ENCODE measurements at regions not wholly inside any gene's neighbourhood (a gene's known extent, or its start where the extent isn't known, plus 50 kb on each side); places are given as distances from the start of the nearest gene placed in this dataset.
"Not testable (repeated sequence)": the region's sequence is repeated elsewhere in the genome, so short reads cannot be mapped to it uniquely, and the experiment has no call there.

DNA sequence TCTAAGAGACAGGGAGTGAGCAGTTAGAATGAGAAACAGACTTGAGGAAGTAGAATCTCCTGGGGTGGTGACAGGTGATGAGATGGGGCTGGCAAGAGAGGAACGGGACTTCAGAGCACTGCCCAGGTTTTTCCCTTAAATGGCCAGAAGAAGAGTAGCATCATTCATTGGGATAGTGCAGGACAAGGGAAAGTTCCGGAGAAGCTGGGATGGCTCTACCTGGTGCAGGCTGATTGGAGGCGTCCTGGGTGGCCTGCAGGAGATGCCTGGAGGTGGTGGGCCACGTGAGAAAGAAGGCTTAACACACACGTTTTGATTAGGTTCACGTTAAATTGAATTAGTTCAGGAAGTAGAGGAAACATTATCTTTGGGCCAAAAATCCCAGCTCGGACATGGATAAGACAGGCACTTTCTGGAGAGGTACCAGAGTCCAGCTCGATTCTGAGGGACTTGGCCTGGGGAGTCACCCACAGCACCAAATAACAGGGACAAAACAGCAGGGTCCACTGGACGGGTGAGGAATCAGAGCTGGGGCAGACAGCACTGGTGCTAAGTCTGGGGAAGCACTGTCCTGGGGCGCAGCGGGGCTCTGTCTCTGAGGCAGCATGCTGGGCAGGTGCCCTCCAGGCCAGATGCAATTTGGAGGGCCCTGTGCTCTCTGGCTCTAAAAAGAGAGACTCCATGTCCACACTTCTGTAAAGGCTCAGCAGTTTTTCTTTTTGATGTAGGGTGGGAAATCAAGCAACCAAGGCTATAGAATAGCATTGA lies 512.3 kb upstream of the RAB6C start:
- no peak for DNase-seq

DNA sequence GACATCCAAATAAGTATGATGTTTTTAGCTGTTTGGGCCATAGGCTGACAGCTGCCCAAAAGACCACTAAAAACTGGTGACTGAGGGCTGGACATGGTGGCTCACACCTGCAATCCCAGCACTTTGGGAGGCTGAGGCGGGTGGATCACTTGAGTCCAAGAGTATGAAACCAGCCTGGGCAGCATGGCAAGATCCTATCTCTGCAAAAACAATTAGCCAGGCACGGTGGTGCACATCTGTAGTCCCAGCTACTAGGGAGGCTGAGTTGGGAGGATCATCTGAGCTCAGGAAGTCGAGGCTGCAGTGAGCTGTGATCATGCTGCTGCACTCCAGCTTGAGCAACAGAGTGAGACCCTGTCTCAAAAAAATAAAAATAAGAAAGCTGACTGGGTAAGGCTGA lies 511.5 kb upstream of the RAB6C start:
- DNase-seq: no peak

DNA sequence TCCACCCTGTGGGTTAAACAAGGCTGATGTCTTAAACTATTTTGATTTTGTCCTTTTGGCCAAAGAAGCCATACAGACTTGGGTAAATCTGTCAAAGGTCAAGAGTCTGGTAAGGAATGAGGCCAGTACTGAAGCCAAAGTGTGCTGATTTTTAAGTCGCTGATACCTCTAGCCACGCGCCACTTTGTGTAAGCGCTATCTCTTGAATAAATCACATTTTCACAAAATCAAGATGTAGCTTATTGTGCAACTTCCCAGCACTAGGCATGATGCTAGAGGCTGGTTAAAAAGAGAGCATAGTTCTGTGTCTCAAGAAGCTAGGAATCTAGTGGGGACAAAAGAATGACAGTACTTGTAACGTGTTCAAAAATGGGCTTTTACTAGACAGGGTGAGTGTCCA lies 510.6 kb upstream of the RAB6C start:
- DNase-seq: no peak

DNA sequence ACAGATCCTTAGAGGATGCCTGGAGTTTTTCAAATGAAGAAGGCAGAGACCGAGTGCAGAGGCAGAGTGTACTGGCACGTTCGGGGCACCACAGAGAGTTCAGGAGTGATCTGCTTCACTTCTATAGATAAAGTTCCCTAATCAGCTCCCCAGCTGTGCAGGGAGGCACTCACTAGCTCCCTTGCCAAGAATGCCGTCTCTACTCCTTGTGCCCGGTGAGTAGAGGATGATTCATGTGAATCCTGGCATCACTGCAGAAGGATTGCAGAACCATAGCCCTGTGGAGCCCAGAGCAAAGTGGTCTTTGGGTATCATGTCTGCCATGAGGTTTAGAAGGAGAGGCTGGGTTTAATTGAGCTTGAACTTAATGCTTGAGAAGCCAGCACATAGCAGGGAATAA lies 510.1 kb upstream of the RAB6C start:
- DNase-seq: no peak

DNA sequence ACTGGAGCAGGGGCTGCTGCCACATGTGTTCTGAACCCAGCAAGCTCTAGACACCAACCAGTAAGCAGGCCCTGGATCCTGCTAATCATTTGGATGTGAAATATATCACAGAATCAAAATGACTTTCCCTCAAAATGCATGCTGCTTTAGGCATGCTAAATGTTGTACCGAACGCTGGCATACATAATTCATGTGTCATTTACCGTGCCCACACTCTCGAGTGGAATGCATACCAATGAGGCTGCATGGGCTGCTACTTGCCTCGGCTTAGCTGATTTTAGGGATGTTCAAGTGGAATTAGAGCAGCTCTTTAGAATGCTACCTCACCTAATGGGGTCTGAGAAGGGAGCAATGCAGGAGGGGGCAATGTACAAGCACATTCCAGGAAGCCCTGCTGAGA lies 509.6 kb upstream of the RAB6C start:
- no peak for DNase-seq

DNA sequence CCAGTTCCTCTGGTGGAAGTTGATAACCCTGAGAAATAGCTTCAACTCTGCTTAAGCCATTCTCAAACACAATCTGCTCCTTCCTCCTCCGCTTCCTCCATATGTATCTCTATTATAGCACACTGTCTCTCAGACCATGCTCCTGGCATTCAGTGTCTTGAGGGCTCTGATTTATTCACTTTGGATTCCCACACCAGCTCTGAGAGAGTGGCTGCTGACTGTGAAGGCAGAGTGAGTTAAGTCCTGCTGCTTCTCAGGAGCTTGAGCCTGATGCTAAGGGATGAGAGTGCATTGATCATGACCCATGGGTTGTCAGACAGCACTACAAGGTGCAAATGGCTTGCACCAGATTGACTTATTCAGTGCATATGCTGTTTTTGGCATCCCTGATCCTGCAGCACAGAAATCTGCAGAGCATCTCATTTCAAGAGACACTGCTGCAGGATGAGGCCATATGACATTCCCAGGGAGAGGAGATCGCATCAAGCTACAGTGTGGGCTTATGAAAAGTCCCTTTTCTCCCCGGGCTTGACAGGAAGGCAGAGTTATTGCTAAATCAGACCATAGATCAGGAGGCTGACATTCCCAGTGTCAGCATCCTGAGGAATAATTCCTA lies 500.5 kb upstream of the RAB6C start:
- no peak for DNase-seq

DNA sequence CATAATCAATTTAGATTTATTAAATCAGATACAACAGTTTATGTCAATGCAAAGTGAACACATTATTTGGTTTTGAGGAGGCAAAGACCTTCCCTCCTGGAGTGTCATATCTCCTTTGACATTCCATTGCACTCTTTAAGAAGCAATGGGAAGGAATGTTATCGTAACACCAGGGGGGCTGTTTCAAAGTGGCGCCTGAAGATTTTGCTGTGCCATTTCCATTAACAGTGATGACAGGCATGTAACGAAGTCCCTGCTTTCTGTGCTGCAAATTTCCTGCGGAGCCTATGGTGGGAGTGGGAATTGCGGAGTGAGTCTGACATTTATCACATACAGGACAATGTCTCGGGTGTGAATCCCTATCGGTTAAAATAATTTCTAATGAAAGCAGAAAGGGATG lies 499.6 kb upstream of the RAB6C start:
- no peak for DNase-seq

DNA sequence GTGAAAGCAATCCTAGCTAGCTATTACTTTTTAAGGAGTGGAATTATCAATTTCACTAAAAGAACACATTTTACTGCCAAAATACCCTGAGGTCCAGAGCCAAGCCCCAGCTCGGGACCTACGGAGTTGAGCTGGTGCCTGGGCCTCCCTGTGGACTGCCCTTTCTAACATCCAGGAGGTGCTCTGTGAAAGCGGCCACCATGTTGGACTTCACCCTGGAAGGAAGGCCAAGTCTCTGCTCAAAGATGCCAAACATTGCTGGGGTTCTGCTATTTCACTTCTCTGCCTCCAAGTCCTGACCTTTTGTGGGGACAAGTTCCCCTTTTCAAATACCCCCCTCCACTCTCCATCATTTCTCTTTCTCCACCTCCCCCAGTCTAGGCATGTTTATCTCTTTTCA lies 498.7 kb upstream of the RAB6C start:
- DNase-seq: no peak

DNA sequence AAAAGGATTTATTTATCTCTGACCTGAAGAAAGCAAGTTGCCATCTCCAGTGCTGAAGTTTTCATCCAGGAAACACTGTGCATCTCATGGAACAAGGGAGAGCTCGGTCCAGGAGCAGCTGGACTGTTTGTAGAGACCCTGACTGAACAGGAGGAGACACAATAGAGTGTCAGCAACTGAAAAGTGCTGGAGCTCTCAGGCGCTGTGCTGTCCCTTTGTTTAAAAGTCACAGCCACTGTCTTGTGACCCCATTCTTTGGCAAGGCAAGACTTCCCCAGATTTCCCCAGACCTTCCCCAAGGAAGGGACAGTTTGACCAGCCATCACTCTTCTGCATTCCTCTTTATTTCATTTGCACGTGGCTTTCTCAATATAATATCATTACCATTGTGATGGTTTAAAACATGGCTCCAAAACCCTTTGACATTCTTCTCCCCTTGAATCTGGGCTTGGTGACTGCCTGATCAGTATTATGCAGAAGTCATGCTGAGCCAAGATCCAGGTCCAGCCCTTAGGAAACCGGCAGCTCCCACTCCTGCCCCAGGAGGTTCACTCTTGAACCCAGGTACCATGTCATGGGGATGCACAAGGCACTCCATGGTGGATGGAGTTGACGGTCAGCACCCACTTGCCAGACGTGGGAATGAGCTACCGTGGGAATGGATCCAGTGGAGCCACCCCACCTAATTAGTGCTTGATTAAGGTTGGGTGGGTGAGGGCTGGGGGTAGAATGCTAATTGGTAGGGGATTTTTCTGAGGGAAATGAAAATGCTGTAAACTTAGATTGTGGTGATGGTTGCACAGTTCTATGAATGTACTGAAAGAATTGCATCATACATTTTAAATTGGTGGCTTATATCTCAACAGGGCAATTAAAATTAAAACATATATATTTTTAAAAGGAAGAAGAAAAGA lies 497.9 kb upstream of the RAB6C start:
- DNase-seq: no peak

DNA sequence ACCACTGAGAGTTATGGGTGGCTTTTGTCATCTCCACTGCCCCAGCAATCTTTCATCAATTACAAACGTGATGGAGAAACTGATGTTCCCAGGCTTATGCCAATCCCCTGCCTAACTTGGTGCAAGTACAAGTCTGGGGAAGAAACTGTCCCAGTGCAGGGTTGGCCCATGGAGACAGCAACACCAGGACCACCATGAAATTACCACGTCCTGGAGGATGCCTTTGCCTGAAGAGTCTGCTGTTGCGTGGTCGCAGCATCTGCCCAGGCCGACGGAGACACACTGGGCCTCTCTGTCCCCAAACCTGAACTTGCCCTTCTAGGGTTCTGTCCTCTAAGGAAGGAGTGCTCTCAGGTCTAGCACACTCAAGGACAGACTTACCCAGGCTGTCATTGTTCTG lies 496.8 kb upstream of the RAB6C start:
- DNase-seq: no peak

DNA sequence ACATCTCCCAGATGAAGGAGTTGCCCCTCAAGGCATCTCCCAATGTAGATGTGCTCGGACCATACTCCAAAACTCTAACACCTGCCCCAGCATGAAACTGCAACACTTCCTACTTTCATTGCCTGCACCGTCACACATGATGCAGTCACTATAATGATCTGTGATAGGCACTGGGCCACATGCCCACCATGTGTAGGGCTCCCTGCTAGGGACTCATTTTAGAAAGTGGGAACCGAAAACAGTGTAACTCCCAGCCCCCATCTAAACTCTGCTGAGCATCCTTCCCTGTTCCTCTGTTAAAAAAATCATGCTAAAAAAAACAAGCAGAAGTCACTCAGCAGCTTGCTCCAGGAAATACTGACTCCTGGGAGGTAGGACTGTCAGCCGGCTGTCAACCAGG lies 496.1 kb upstream of the RAB6C start:
- no peak for DNase-seq

DNA sequence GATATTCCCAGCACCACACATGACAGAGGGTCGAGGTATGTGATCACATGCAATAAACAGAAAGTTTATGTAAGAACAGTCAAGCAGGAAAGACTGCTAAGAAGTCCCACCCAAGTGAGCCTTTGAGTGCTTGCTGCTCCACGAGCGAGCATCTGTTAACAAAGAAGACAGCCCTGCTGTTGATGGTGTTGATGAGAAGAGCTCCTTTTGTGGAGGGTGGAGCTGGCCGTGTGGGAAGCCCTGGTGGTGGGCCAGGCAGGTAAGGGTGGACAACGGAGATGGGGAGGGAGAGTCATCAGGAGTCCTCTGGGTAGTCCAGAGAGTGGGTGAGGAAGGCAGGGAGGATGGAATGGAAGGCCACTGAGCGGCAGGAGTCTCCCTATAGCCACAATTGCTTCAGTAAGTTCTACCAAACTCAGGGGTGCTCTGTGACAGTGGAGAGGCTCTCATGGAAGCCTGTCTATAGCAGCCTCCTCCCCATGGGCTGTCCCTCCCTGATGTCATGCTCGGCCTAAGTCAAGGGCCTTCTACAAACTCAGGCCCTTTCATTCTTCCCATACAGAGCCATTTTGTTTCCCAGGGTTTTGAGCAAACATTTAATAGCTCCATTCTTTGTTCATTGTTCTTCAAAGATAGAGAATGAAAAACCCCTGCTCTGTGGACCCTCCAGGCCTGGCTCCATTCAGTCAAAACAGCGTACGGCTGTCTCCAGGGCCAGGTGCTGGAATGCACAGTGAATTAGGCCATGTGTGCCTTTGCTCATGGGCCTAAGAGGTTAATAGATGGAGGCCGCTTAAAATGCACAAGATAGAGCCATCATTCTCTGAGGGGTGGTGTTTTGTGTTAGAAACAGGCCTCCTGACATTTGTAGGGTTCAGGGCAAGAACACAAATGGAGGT lies 494.2 kb upstream of the RAB6C start:
- DNase-seq: no peak

DNA sequence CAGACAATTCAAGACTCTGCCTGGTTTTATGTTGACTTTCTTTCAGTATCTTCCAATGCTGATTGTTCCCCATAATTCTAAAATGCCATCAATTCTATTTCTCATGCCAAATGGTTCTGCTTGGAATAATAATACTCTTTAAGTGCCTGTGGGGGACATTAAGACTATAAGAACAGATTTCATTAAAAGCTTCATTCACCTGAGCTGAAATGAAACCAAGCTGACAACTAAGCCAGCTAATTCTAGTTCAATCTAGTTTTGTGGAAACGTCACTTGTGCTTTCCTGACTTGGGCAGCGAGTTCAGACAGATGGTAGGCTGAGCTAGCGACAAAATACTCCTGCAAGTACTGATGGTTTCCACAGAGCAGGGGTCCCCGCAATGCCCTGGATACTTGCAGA lies 491.1 kb upstream of the RAB6C start:
- no peak for DNase-seq

DNA sequence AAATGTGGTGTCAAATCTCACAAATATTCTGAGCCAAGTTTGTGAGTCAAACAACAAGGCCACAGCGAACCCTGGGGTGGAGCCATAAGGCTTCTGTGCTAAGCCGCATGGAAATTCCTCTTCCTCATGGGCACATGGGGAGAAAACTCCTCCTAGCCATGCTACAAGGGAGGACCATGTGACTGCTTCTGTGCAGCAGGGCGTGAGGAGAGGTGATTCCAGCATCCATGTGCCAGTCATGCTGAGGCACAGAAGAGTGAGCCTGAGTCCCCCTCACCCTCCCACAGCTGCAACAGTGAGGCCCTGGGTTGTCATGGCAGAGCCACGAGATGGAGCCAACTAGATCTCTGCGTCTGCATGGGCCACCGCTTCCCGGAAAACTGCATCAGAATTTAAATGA lies 488.8 kb upstream of the RAB6C start:
- no peak for DNase-seq

DNA sequence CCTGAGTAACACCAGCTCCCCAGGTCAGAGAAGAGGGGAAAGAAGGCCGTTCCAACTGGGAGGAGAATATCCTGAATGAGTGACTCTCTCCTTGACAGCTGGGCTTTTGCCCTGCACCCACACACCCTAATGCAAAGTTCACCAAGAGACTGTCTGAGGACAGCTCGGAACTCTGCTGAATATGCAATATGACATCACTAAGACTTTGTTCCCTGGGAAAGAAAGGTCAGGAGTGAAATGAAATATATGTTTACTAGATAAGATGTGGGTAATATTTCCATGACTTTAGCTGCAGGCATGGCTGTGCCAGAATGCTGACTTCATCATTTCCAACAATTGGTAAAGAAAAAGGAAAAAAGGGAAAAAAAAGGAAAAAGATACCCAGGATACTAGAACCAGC lies 488.2 kb upstream of the RAB6C start:
- no peak for DNase-seq

DNA sequence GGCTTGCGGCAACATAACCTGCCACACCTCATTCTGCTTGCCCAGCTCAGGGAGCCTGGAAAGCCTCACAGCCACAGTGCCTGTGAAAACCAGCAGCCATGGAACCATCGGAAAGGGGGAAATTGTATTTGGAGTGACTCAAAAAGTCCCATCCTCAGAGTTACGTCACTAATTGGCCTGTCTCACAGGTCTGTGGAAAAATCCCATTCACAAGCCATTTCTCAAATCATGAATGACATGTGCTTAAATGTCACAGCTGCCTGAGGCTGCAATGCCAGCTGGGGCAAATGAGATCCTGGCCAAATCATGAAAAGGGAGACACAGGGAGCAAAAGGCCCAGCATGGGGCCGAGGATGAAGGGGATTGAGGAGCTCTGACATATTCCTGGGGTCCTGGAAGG lies 486.9 kb upstream of the RAB6C start:
- DNase-seq: no peak

DNA sequence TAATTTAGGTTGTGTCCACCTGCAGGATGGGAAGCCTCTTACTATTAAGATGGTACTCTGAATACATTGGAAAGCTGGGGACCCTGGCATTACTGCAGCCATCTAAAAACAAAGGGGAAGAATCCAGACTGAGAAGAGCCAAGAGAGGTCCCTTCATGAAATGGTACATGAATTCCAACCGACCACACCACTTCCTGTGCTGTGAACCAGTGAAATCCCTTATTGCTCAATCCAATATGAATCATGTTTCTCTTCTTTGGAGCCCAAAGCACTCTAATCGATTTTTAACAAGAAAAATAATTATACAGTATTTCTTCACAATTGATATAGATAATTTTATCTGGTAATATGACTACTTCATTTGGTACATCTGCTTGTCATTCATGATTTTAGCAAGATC lies 479.7 kb upstream of the RAB6C start:
- no peak for DNase-seq

DNA sequence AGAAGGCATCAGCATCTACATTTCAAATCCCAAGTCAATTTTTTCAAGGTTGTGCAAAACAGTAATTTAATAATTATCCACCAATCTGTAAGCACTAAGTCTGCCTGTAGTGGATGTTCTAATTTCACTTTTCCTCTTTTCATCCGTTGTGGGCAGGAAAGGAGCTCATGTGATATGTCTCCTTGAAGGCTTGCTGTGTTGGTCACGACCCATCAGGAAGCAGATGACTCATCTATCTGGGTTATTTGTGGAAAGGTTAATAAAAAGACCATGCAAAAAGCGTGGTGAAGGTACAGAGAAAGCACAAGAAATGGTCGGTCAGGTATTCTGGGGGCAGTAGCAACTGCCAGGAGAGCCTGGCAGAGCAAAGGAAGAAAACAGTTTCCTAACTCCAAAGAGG lies 476.7 kb upstream of the RAB6C start:
- no peak for DNase-seq

DNA sequence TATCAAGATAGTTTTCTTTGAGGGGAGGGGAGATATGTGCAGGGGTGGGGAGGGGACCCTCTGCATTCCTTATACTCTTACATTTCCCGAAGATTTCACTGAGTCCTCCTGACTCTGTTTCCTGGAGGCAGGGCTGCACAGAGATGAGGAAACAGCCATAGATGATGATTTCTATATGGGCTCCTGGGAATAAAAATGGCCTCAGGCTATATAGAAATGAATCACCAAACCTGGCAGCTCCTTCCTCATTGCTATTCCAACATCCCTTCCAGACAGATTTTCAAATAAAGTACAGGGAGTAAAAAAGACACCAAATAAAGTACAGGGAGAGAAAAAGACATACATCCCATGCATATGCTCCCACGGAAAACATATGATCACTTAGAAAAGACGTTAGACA lies 474.8 kb upstream of the RAB6C start:
- no peak for DNase-seq

DNA sequence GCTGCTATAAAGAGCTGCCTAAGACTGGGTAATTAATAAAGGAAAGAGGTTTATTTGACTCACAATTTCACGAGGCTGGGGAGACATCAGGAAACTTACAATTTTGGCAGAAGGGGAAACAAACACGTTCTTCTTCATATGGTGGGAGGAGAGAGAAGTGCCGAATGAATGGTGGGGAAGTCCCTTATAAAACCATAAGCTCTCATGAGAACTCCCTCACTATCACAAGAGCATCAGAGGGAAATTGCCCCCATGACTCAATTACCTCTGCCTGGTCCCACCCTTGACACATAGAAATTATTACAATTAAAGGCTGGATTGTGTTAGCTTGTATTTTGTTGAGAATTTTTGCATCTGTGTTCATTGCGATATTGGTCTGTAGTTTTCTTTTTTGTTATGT lies 460.5 kb upstream of the RAB6C start:
- no peak for DNase-seq

DNA sequence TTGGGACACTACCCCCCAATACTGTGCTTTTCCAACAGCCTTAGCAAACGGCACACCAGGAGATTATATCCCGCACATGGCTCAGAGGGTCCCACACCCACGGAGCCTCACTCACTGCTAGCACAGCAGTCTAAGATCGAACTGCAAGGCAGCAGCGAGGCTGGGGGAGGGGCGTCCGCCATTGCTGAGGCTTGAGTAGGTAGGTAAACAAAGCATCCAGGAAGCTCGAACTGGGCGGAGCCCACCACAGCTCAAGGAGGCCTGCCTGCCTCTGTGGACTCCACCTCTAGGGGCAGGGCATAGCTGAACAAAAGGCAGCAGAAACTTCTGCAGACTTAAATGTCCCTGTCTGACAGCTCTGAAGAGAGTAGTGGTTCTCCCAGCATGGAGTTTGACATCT lies 447.3 kb upstream of the RAB6C start:
- not testable (repeated sequence) for DNase-seq

DNA sequence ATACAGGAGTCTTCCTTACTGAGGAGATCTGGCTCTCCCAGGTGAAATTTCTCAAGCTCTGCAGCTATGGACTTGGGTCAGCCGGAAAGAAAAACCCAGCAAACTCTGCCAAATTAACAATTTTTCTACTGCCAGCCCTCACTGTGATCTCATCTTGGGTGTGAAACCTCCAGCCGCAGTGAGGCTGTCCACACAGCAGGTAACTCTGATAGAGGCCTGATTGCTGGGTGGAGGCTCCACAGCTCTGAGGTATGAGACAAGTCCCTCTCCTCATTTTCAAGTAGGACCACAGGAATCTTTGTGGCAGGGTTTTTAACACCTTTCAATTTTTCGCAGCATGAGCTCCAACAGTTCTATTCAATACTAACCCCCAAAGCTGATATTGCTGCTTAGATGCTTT lies 430.6 kb upstream of the RAB6C start:
- no peak for DNase-seq

DNA sequence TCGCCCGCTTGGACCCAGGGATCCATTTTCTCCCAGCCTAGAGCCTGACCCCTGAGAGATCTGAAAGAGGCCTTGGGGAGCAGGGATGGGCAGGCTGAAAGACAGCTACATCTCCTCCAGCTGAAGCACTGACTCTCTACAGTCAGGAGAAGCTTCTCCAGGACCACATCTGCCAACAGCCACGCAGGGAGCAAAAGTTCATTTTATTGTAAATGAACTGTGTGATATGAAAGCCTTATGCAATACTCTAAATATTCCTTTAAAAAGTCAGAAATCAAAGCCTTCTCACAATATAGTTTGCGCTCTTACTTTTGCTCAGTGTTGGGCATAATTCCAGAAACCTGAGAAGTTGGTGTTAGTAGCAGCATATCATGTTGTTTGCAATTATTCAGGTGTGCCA lies 428.9 kb upstream of the RAB6C start:
- no peak for DNase-seq

Measured in NCI-H510A treated with DMSO at 0.1 percent for 48 hours (cell line).